Adrenal gland (tissue), 9 donors: ENCODE measurements at regions not wholly inside any gene's neighbourhood (a gene's known extent, or its start where the extent isn't known, plus 50 kb on each side); places are given as distances from the start of the nearest gene placed in this dataset.

Source experiments
- DNase-seq, 7 donors: peaks; one replicate each; pipeline ENCODE4 v3.0.0-alpha.2; 2019 to 2020
- H3K27ac ChIP-seq, 5 donors: fragments of 200-600 bp; sonication (generic) in 4 of 5; 1 replicate in 3 of 5; 2 replicates in 2 of 5; pipeline versions ENCODE4 v1.5.1 to v1.8.0; 2016 to 2020; ENCODE audit warnings: mild to moderate bottlenecking in 1 of 5
- H3K27me3 ChIP-seq: fragments of 200-600 bp; 2 replicates; pipeline ENCODE4 v1.8.0; 2021
- H3K36me3 ChIP-seq, 2 donors: fragments of 200-600 bp; replicated peaks in 1 of 2; 1 replicate in 1 of 2; 2 replicates in 1 of 2; pipeline versions ENCODE4 v1.5.1 to v1.8.0; 2018 to 2022
- H3K4me1 ChIP-seq, 2 donors: fragments of 200-600 bp; replicated peaks in 1 of 2; 1 replicate in 1 of 2; 2 replicates in 1 of 2; pipeline versions ENCODE4 v1.5.1 to v1.8.0; 2018 to 2021
- H3K4me3 ChIP-seq, 4 donors: fragments of 200-600 bp; sonication (generic) in 3 of 4; one replicate each; pipeline ENCODE4 v1.5.1; 2016 to 2018
- H3K9me3 ChIP-seq, 3 donors: fragments of 200-600 bp; sonication (generic) in 1 of 3; replicated peaks in 1 of 3; 1 replicate in 2 of 3; 2 replicates in 1 of 3; pipeline versions ENCODE4 v1.5.1 to v1.8.0; 2016 to 2021
- CTCF ChIP-seq, 6 experiments: fragments of 450-650 bp in 4 of 6; fragments of 200-600 bp in 2 of 6; sonication (generic) in 1 of 6; IDR thresholded peaks; 1 replicate in 5 of 6; 2 replicates in 1 of 6; pipeline versions ENCODE4 v1.5.1 to v1.8.0; 2016 to 2021; ENCODE audit warnings: antibody characterized with exemption in 6 of 6, mild to moderate bottlenecking in 2 of 6, moderate library complexity in 1 of 6
- POLR2A ChIP-seq, 2 donors: fragments of 450-650 bp; IDR thresholded peaks; one replicate each; pipeline ENCODE4 v1.6.1; 2017; ENCODE audit warnings: antibody characterized with exemption in 2 of 2, mild to moderate bottlenecking in 2 of 2, moderate library complexity in 1 of 2
- WGBS, 4 donors: extraction: QIAGEN DNeasy Blood & Tissue Kit in 2 of 4; methylation state at CpG; one replicate each; pipeline versions ENCODE4 v1.1.5 to v1.1.7; 2013 to 2017; 5-methylcytosine and 5-hydroxymethylcytosine counted together
- intact Hi-C, 2 donors: fragments of 100-400 bp; cut with DNase I; formaldehyde crosslinking; loops; one replicate each; pipeline versions ENCODE4 v1.14.1 to v1.15.0; 2022 to 2023
- donor health status: healthy with polysubstance abuse.
- donor health status: Bipolar disorder and iron deficiency.
- donor health status: DM: yes; HTN: yes; CAD: no.
- donor health status: DM: no; HTN: no; CAD: no.
- donor health status: DM: no; HTN: no; CAD: no.

DNA sequence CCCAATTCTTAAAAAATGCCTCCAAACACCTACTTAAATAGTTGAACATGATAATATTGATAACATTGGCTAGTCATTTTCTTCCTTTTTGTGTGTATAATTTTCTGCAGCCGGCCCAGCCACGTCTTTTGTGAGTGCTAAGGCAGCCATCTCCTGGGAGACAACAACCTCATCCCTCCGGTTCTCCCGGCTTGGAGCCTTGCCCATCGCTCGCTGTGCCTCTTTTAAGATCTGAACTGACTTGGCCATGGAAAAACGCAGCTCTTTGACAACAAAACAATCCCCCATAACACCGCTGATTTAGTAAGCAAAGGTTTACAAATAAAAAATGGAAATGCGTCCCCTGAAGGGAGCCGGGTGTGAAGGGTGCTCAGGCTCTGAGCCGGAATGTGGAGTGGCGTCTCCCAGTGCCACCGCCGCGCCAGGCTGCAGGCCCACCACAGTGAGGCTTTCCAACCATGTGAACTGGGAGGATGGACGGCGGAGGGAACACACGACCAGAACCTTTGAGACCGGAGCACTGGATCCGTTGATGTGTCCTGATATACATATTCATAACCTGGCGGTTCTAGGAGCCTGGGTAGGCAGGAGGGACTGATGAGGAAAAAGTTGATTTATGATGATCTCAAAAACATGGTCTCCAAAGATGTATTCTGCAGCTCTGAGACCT is 87.4 kb downstream of the SMIM21 start:
- DNase-seq, result no peak

More for the DNA sequence above, 87.4 kb downstream of the SMIM21 start:
- intact Hi-C loops, result no loop called here
- 92 to 94% (median 92%) methylated on average over 21 of the region's 21 CpGs for WGBS, 4 donors
- no peak overlapping the region for H3K4me3 ChIP-seq
- H3K27ac ChIP-seq, result no peak overlapping the region
- H3K9me3 ChIP-seq, result no peaks in the 10 kb centered on the region
- H3K4me1 ChIP-seq, result no peaks in the 10 kb centered on the region
- no peak for TF ChIP-seq CTCF (IDR thresholded peaks at IDR 0.05)
- TF ChIP-seq POLR2A (IDR thresholded peaks at IDR 0.05), result no peak
- no peaks in the 10 kb centered on the region for H3K27me3 ChIP-seq
- no peaks in the 10 kb centered on the region for H3K36me3 ChIP-seq
